RWPE2 (cell line): ENCODE measurements at regions not wholly inside any gene's neighbourhood (a gene's known extent, or its start where the extent isn't known, plus 50 kb on each side); places are given as distances from the start of the nearest gene placed in this dataset.

Source experiments
- ATAC-seq: fragments of 200-7000 bp; cut with Tn5 transposase; 3 replicates; pipeline ENCODE4 v1.9.1; 2021; ENCODE audit warnings: low read depth
- DNase-seq: peaks from one replicate; pipeline ENCODE4 v3.0.0-alpha.2; 2020; ENCODE audit warnings: low spot score
- H3K27ac ChIP-seq: fragments of 450-650 bp; 2 replicates; pipeline ENCODE4 v1.5.1; 2017; ENCODE audit warnings: mild to moderate bottlenecking; ENCODE audit not compliant: poor library complexity, severe bottlenecking
- H3K27me3 ChIP-seq: fragments of 250-450 bp; sonication (Bioruptor Pico); 2 replicates; pipeline ENCODE4 v1.5.1; 2021; ENCODE audit warnings: mild to moderate bottlenecking, moderate library complexity; ENCODE audit not compliant: insufficient read depth, poor library complexity, severe bottlenecking
- H3K36me3 ChIP-seq: fragments of 250-450 bp; sonication (Bioruptor Pico); 2 replicates; pipeline ENCODE4 v1.5.1; 2020; ENCODE audit warnings: low read depth, mild to moderate bottlenecking, moderate library complexity
- H3K4me1 ChIP-seq: fragments of 250-450 bp; sonication (Bioruptor Pico); 2 replicates; pipeline ENCODE4 v1.5.1; 2021; ENCODE audit warnings: mild to moderate bottlenecking, moderate library complexity; ENCODE audit not compliant: insufficient read depth, poor library complexity, severe bottlenecking
- H3K4me3 ChIP-seq: fragments of 250-450 bp; sonication (Bioruptor Pico); 2 replicates; pipeline ENCODE4 v1.5.1; 2021; ENCODE audit warnings: mild to moderate bottlenecking, moderate library complexity; ENCODE audit not compliant: severe bottlenecking
- H3K9me3 ChIP-seq: fragments of 250-450 bp; sonication (Bioruptor Pico); 2 replicates; pipeline ENCODE4 v1.5.1; 2021; ENCODE audit warnings: mild to moderate bottlenecking, moderate library complexity; ENCODE audit not compliant: severe bottlenecking
- TF ChIP-seq, protein P1 (sequence below): fragments of 450-650 bp; IDR thresholded peaks from one replicate; pipeline ENCODE4 v1.5.1; 2017; ENCODE audit warnings: mild to moderate bottlenecking, moderate library complexity; ENCODE audit not compliant: poor library complexity, severe bottlenecking

DNA sequence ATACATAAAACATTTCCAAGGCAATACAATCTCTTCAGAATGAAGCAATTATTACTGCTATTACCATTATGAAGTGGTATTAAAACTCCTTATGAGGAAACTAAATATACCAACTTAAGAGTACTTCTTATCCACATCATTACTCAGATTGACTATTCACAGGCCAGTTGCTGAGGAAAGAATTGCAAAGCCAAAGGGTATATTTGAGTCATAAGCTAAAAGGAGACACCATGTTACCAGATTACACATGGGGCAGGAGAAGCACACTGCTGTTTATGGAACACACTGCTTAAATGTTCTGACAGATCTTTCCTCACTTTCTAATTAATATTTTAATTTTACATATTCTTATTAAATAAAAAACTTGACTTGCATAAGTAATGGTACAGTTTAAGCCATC, 1726.4 kb upstream of the NUDT12 start:
- Histone ChIP-seq H3K36me3 (no peaks in the 10 kb centered on the region), H3K27me3 (no peaks in the 10 kb centered on the region), H3K4me3 (no peak overlapping the region), H3K4me1 (no peaks in the 10 kb centered on the region), H3K27ac (no peak overlapping the region), H3K9me3 (no peaks in the 10 kb centered on the region)
- DNase-seq: no peak
- no peak for ATAC-seq
- TF ChIP-seq, protein P1, sequence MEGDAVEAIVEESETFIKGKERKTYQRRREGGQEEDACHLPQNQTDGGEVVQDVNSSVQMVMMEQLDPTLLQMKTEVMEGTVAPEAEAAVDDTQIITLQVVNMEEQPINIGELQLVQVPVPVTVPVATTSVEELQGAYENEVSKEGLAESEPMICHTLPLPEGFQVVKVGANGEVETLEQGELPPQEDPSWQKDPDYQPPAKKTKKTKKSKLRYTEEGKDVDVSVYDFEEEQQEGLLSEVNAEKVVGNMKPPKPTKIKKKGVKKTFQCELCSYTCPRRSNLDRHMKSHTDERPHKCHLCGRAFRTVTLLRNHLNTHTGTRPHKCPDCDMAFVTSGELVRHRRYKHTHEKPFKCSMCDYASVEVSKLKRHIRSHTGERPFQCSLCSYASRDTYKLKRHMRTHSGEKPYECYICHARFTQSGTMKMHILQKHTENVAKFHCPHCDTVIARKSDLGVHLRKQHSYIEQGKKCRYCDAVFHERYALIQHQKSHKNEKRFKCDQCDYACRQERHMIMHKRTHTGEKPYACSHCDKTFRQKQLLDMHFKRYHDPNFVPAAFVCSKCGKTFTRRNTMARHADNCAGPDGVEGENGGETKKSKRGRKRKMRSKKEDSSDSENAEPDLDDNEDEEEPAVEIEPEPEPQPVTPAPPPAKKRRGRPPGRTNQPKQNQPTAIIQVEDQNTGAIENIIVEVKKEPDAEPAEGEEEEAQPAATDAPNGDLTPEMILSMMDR: no peak

DNA sequence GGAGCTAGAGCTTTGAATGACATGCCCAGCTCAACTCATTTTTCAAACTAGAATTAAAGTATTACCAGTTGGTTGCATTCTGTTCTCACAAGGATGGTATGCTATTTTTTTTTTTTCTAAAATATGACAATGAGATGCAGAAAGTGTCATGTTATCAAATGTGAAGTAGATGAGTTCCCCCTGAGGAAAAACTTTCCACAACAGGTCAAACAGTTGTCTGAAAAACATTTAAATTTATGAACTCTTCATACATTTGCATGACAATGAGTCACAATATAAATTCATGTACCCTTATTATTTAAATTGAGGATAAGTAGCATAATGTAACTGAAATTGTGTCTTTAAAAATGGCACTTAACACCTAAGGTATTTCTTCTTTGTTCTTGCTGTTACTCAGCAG, 1720.5 kb upstream of the NUDT12 start:
- TF ChIP-seq, protein P1: no peak
- Histone ChIP-seq H3K9me3 (no peaks in the 10 kb centered on the region), H3K36me3 (no peaks in the 10 kb centered on the region), H3K4me1 (no peaks in the 10 kb centered on the region), H3K27ac (no peak overlapping the region), H3K4me3 (no peak overlapping the region), H3K27me3 (no peaks in the 10 kb centered on the region)
- ATAC-seq (no peak), DNase-seq (no peak)

DNA sequence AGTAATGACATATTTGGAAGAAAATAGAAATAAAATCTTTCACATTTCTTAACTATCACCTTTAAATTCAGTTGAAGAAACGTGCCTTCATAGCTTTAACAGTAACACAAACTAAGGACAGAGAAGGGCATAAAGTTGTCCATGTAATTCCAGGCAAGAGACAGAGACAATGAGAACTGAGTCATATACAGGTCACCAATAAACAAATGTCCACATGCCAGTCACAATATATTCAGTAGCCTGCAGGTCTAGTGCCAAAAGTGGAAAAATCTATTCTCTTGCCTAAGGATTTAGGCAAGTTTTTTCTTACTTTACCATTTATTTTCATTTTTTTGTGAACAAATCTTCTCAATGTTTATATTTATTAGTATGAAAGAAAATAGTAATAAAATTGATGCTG, 1711.5 kb upstream of the NUDT12 start:
- H3K4me3 ChIP-seq: no peak overlapping the region
- H3K36me3 ChIP-seq: no peaks in the 10 kb centered on the region
- ATAC-seq (no peak), DNase-seq (no peak)
- peaks cover 5% of the 10 kb centered on the region for H3K27me3 ChIP-seq
- no peak overlapping the region for H3K27ac ChIP-seq
- peaks cover 2% of the 10 kb centered on the region for H3K4me1 ChIP-seq
- H3K9me3 ChIP-seq: no peaks in the 10 kb centered on the region
- TF ChIP-seq, protein P1: no peak

DNA sequence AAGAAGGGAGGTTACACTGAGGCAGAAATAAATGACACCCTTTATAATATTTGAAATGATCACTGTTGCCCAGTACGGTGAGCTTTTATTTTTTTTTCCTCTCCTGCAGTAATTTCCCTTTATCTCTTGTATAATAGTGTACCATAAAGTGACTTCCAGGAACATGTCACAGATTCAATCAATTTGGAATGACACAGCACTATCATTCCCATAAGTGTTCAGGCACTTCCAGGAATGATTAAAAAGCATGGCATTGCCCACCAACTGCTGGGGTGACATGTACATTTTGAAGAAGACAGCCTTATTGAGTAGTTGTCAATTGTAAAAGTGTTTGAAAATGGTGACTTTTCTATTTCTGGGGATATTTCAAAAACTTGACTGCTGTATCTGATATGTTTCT, 1700.9 kb upstream of the NUDT12 start:
- Histone ChIP-seq H3K27me3 (peaks cover 17% of the 10 kb centered on the region), H3K4me1 (no peaks in the 10 kb centered on the region), H3K27ac (no peak overlapping the region), H3K36me3 (no peaks in the 10 kb centered on the region), H3K4me3 (no peak overlapping the region), H3K9me3 (no peaks in the 10 kb centered on the region)
- TF ChIP-seq, protein P1: no peak
- ATAC-seq (no peak), DNase-seq (no peak)

DNA sequence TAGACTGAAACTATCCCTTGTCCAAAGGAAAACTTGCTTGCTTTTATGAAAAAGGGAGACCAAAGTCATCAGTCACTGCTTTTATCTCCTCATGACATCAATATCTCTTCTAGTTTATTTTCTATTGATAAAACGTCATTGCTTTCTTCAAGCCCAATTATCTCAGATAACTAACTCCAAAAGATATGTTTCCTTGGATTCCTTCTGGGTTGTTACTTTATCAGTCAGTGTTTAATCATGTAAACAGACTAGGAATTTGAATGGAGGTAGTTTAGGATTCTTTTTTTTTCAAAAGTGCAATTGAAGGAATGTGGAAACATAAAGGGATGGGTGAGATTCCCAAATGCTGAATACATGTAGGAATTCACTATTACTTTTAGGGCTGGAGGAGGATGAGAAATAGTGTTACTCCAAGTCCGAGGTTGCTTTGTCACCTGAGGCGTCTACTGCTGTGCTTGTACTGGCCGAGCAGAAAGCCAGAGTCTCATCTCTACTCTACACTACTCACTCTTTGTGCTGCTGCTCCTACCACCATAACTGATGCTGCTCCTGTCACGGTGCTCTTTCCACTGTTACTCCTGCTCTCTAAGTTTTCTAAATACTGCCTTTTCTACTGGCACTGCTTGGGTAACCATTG, 1697.1 kb upstream of the NUDT12 start:
- no peak overlapping the region for H3K4me3 ChIP-seq
- ATAC-seq (no peak), DNase-seq (no peak)
- no peaks in the 10 kb centered on the region for H3K27me3 ChIP-seq
- no peaks in the 10 kb centered on the region for H3K4me1 ChIP-seq
- no peaks in the 10 kb centered on the region for H3K9me3 ChIP-seq
- TF ChIP-seq, protein P1: no peak
- no peak overlapping the region for H3K27ac ChIP-seq
- H3K36me3 ChIP-seq: no peaks in the 10 kb centered on the region
